HS-27A (cell line): ENCODE measurements at regions not wholly inside any gene's neighbourhood (a gene's known extent, or its start where the extent isn't known, plus 50 kb on each side); places are given as distances from the start of the nearest gene placed in this dataset.
"Not testable (repeated sequence)": the region's sequence is repeated elsewhere in the genome, so short reads cannot be mapped to it uniquely, and the experiment has no call there.

Experiments
- DNase-seq: peaks from one replicate; pipeline ENCODE4 v3.0.0-alpha.2; 2012; ENCODE audit warnings: low read depth, missing footprints

DNA sequence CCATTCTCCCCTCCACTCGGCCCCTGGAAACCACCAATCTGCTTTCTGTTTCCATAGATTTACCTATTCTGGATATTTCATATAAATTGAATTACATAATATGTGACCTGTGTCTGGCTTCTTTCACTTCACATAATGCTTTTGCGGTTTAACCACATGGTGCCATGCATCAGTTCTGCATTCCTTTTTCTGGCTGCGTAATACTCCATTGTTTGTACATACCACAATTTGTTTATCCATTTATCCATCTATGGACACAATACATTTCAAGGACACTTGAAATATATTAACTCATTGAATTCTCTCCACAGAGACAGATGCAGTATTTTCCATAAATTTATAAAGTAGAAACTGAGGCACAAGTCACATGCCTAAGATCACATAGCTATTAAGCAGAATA, 110.3 kb upstream of the ETV6 start:
- no peak for DNase-seq

- no peak for DNase-seq
Measured at GRCh38 chr12:11540156-11540555, 109.3 kb upstream of the ETV6 start.

GRCh38 chr12:11540615-11541310, 108.7 kb upstream of the ETV6 start:
- DNase-seq = no peak

- DNase-seq = no peak
Measured at GRCh38 chr12:11542599-11542998, 106.9 kb upstream of the ETV6 start.

- DNase-seq = no peak
Measured at GRCh38 chr12:11543457-11544158, 105.9 kb upstream of the ETV6 start.

DNA sequence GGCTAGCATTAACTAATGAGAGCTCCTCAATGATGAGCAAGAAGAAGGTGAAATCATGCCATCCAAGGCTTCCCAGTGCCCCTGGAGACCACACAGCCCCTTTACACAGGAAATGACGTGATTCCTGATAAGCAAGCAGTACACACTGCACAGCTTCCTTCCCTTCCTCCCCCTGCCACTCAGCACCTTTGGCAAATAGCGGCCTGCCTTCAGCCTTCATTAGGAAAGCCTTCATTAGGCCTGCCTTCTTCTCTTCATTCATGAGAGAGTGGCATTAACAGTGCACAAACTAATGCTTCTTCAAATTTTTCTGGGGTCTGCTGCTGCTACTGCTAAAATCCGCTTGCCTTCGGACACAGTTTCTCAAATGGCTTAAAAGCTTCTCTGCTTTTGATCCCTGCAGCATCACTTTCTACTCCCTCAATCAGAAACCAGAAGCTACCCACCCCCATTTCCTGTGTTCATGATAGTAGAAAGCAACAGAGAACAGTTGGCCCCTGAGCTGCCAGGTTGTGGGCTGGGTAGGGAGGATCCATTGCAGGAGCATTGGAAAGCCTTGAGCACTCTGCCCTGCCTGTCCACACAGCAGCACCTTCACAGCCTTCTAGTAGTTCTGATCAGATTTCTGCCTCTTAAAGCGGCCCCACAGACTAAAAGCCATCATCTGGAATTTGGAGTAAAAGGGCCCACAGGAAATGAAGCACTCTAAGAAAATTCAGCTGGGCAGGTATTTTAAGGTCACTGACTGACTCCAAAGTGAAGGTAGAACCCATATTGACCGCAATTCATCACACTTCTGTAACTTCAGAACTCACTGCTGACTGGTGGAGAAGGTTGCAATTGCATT, 103.8 kb upstream of the ETV6 start:
- DNase-seq = no peak

- not testable (repeated sequence) for DNase-seq
Measured at GRCh38 chr12:11546582-11547270, 102.7 kb upstream of the ETV6 start.

GRCh38 chr12:11547271-11547646, 102.2 kb upstream of the ETV6 start:
- DNase-seq = not testable (repeated sequence)

- no peak for DNase-seq
Measured at GRCh38 chr12:11549119-11549518, 100.4 kb upstream of the ETV6 start.

GRCh38 chr12:11553871-11554533, 95.5 kb upstream of the ETV6 start:
- no peak for DNase-seq

GRCh38 chr12:11555195-11555594, 94.3 kb upstream of the ETV6 start:
- DNase-seq = no peak

DNA sequence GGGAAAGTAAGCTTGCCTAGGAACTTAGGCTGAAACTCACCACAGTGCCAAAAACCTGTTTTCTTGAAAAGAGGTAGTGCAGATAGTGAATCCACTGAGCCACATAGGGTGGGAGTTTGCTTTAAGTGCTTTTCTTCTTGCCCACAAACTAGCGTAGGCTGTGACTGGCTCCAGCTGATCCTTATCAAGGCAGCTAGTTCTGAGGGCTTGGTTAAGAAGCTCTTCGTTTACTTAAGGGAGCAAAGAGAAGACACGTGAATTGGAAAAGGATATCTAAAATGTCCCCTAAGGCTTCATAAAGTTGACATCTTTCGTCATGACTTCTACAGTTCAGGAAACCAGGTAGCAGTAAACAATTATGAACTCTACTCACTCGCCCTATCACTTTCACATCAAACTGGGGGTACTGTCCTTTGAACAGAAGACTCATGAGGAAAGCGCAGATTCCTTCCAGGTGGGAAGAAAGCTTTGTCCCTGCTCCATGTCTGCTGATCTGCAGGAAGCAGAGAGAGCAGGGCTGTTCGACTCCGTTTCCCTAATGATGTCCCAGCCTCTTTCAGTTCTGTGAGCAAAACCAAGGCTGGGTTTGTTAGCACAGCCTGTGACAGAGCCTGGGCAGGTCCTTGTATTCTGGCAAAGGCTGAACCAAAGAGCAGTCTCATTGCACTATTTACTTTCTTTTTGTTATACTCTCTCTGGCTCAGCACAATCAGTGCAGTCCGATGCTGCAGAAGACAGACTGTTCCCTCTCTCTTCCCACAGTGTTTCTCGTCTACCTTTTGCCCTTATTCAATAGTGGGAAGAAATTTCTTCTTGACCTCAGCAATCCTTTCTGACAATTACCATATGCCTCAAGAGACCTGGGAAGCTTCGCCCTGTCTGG, 93.5 kb upstream of the ETV6 start:
- DNase-seq = no peak

DNA sequence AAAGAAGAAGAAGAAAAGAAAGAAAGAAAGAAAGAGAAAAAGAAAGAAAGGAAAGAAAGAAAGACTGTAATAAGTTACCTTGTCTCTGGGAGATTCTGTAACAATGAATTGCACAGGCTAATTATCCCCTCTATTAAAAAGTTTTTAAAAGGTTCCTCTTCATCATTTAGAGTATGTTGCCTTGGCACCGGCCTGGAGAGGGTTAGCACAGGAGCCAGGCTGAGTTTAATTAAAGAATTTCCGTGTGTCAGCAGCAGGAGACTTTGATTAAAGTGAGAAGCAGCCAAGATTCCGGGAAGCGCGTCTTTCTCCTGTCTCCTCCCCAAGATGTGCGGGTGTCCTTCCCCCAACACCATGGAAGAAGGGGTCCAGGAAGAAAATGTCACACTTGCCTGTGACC, 92.8 kb upstream of the ETV6 start:
- DNase-seq = no peak

DNA sequence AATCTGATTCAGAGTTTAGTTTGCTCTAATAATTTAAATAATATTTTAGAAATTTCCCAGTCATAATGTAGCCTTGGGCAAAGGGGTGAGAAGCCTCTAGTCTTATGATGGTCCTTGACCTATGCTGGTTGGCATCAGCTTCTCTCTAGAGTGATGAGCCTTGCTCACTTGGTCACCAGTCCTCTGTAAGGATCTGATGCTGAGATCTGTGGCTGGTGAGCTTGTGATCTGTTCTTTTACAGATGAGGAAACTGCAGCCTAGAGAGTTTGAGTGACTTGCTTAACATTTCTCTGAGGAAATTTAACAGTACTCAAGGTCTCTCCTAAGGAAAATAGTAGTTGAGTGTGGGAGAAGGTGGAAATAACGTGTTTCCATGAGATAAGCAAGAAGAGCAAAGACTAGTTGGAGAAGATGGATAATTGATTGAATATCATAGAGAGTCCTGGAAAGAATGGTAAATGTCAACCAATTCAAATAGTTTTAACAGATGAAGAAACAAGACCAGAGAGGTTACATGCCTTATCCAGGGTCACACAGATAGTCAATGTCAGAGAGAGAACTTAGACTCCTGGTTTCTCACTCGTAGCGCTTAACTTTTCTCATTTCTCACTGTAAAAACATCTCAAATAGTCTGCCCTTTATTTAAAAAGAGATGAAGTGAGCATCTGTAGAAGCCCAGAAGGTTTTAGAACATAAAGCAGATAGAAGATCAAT, 89.7 kb upstream of the ETV6 start:
- no peak for DNase-seq

DNA sequence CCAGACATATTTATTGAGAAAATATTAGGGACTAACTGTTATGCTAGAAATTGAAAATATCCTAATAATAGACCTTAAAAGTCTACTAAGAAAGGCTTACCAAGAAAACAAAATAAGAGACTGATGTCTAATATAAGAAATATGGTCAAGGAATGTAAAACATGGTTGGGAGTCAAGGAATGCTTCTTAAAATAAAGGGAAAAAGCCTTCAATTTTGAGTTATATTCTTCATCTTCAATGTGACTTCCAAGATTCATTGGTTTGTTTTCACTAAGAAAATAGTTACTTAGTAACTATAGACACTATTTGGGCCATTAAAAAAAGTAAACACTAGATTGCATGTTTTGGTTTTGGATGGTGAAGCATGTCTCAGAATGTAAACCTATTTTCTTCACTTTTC, 88.1 kb upstream of the ETV6 start:
- DNase-seq = no peak

- DNase-seq = no peak
Measured at GRCh38 chr12:11563785-11564739, 85.4 kb upstream of the ETV6 start.

DNA sequence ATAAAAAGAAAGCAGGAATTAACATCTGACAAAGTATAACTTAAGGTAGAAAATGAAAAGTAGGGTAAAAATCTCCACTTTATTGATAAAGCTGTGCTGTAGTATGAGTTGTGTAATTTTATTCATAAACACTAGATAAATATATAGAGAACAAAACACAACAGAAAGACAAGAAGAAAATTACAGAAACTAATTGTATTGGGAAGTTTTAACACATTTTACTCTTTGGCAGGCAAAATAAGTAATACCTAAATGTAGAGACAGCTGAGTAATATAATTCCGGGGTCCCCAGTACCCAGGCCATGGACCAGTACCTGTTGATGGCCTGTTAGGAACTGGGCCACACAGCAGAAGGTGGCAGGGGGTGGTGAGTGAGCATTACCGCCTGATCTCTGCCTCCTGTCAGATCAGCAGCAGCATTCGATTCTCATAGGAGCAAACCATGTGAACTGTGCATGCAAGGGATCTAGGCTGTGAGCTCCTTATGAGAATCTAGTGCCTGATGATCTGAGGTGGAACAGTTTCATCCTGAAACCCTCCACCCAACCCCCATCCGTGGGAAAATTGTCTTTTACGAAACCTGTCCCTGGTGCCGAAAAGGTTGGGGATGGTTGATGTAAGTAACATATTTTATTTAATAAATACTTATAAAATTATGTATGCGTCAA, 84.4 kb upstream of the ETV6 start:
- no peak for DNase-seq

GRCh38 chr12:11565752-11566151, 83.7 kb upstream of the ETV6 start:
- DNase-seq = no peak
